ENCODE measurements at regions not wholly inside any gene's neighbourhood (a gene's known extent, or its start where the extent isn't known, plus 50 kb on each side); places are given as distances from the start of the nearest gene placed in this dataset.

DNA sequence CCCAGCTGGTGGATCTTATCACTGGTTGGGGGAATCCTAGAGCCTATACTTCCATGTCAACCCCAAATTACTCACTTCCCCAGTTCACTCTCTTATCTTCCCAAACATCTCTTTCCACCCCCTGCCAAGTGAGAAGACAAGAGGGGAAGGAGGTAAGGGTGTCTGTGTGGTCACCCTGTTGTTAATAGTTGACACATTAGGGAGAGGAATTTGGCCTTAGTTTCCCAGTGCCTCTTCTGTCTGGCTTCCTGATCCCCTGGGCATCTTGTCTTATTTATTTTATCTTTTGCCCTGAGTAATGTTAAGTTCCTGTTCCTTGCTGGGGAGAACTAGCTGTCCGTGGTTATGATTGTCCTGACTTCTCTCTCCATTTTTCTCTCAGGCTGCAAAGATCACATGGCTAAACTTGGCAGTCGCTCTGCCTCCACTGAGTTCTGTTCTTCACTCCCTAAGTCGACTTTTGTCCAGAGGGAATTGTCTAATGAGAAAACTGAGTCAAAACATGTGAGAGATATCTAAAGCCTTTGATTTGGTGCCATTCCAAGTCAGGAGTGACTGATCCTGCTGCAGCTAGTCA, 157.1 kb upstream of the SYT6 start:
- DNase-seq: no peak

DNA sequence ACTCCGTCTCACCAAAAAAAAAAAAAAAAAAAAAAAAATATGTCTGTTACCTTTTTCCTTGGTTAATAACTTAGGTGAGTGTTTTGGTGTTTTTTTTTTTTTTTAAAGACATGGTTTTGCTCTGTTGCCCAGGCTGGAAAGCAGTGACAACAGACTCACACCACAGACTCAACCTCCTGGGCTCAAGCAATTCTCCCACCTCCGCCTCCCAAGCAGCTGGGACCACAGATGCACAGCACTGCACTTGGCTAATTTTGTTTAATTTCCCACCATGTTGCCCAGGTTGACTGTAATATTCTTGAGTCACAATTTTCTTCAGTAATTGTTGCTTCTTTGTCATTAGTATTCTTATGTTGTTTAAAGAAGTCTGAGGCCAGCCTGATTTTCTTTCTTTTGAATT, 149.2 kb upstream of the SYT6 start:
- DNase-seq: no peak

DNA sequence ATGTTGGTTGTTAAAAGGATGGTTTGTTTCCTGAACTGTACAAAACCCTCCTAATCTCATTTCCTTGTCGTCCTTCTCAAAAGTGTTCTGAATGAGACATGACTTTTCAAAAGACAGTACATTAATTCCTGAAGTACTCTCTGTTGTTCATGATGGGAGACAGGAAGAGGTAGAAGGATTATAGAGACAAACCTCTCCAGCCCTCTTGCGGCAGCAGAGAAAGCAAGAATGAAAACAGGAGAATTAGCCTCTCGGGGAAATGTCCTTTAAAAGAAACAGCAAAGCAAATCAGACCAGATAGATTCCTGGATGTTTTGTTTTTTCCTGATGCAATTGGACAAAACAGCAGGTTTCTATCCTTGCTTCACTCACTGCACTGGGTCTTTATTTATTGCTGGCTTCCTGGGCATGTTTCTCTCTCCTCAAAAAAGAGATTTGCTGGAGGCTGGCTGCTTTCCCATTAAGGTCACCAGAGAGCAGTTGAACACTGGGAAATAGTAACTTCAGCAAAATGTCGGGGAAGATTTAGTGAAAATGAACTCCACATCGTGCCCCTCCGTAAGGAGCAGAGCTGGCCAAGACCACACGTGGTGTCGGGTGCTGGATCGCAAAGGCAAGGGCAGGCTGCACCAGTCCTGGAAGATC, 145.8 kb upstream of the SYT6 start:
- no peak for DNase-seq

DNA sequence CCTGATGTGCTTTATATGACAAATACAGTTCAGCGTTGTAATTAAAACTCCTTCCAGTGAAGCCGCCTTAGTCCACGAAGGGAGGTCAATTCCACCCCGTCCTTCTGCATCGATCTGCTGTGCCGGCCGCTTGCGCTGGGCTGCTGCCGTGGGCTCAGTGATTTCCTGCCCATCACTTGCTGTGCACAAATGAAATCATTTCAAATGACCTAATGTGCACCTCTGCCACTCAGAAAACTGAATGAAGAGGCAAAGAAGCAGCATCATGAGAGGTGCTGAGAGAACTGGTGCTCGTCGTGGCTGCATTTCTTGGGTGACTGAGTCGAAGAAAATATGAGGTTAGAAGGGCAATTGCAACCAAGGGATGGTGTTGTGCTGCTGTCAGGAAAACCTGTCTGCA, 144.3 kb upstream of the SYT6 start:
- DNase-seq: no peak

DNA sequence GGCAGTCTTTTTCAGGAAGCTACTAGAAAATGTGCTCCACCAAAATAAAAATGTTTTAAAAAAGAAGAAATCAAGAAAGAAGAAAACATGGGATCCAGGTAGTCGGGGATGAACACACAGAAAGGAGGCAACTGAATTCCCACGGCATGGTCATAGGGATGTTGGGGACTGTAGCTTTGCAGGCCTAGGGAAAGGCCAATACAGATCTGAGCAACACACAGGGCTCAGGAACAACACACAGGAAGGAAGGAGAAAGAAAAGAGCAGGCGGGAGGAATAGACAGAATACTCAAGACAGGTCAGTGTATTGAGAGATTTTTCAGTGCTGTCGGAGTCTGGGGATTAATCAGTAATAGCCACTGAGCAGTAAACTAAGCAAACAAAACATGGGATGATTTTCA, 142.7 kb upstream of the SYT6 start:
- DNase-seq: no peak

DNA sequence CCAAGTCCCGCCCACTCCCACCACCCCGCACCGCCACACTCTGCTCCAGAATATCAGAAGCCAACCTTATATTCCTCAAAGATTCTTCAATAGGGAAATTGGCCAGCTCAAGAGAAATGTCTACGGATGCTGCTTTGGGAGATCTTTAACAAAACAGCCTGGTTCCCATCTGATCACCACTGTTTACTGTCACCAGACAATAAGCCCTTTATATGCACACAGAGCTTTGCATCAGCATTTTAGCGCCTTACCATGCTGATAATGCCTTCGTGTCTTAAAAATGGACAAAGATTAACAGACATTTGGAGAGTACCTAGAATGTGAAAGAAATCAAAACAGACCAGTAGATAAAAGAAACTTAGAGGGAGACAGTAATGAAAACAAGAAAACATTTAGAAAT, 141.7 kb upstream of the SYT6 start:
- no peak for DNase-seq

DNA sequence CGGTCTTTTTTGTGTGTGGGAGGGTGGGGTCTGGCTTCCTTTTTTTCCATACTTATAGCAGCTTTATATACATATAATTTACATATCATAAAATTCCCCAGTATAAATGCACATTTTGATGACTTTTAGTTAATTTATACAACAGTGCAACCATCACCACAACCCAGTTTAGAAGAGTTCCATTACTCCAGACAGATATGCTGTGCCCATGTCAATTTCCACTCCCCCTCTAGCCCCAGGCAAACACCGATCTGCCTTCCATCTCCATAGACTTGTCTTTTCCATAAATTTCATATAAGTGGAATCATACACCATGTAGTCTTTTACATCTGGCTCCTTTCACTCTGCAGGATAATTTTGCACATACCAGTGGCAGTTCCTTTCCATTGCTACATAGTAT, 139.2 kb upstream of the SYT6 start:
- no peak for DNase-seq

DNA sequence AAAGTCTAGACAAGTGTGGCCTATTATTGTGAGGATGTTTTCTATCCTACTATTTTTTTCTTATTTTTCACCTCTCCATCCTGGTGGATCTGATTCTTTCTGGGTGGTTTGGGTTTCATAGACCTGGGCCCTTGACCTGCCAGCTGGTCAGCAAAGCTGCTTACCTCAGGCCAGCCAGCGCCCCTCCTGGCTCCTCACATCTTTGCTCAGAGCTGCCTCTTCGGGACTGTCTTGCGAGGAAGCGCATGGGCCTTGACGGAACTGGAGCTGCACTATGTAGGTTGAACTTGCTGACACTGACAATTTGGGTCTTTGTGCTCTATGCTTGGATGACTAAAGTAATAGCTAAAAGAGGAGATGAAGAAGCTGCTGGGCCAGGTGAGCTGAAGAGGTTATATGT, 138.5 kb upstream of the SYT6 start:
- DNase-seq: no peak

DNA sequence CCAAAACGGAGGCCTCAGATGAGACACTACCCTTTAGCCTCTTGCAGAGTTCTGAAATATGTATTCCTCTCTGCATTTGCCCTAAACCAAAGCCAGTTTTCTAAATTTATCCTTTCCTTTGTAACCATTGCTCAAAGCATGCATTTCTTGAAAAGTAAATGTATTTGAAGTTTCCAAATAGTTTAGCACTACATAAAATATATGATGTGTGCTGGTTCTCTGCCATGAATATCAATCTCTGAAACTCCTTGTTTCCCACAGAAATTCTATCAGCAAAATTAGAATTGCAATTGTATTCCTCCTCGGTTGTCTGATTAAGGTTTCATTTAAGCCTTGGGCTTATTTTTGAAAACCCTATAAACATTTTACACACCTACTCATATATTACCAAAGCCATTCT, 137.1 kb upstream of the SYT6 start:
- no peak for DNase-seq

DNA sequence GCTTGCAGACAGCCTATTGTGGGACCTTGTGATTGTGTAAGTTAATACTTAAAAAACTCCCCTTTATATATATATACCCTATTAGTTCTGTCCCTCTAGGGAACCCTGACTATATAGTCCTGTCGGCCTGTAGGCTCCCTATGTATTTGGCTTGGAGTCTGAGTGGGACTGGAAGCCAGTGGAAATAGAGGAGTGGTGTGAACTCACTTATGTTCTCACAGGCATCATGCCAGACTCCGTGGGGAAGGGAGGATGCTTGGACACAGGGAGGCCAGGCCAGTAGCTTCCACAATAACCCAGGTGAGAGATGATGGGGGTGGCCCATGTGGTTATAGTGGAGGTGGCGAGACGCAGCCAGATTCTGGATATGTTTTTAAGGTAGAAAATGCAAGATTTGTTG, 136.7 kb upstream of the SYT6 start:
- no peak for DNase-seq

DNA sequence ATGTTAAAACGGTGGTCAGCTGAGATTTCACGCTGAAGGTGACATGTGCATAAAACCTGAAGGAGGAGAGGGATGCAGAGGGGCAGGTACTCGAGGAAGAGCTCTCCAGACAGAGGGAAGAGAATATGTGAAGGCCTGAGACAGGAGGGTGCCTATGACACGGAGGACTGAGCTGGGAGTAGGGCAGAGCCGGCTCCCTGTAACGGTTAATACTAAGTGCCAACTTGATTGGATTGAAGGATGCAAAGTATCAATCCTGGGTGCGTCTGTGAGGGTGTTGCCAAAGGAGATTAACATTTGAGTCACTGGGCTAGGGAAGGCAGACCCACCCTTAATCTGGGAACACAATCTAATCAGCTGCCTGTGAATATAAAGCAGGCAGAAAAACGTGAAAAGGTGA, 136.2 kb upstream of the SYT6 start:
- no peak for DNase-seq

DNA sequence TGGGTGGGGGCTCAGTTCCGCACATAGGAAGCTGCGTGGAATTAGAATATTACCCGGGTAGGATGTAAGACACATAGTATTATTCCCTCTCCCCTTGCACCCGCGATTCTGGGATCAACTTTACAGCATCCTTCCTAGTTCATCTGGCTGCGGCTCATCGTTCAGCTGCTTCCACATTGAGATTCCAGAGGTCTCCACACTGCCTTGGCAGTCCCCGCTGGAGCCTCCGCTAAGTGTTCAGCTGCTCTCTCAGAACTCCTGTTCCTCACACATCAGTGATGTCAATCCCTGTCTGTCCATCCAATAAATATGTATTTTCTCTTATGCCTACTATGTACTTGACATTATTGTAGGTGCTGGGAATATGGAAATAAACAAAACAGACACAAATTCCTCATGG, 135.6 kb upstream of the SYT6 start:
- DNase-seq: no peak

DNA sequence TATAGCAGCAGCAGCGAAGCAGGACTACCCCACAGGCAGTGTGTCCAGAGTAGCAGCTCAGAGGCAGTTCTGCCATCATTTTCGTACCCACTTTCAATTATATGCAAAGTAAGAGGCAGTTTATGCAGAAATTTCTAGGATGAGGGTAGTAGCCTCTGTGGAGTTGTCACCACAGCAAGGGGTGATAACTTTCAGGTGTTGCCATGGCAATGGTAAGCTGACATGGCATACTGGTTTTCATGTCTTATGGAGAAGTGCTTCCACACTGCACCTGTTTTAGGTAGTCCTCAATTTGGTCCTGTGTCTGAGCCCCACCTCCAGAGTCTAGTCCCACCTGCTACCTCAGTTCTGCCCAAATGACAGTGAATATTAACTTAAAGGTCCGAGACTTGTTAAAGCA, 133.3 kb upstream of the SYT6 start:
- DNase-seq: no peak

DNA sequence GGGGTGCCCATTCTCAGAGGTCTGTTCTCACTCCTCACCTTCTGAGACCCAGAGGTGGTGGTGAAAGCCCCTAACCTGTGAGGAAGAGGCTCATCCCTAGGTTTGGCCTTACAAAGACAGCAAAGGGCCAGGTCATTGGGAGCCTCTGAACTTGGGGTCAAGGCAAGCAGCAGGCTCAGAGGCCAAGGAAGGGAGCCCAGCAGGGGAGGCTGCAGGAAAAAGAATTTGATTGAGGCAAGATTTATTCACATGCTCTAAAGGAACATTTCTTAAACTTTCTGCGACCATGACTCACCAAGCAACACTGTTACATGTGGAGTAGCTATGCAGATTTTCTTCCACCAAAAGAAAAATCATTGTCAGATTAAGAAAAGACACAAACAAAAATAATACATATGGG, 132.5 kb upstream of the SYT6 start:
- no peak for DNase-seq

DNA sequence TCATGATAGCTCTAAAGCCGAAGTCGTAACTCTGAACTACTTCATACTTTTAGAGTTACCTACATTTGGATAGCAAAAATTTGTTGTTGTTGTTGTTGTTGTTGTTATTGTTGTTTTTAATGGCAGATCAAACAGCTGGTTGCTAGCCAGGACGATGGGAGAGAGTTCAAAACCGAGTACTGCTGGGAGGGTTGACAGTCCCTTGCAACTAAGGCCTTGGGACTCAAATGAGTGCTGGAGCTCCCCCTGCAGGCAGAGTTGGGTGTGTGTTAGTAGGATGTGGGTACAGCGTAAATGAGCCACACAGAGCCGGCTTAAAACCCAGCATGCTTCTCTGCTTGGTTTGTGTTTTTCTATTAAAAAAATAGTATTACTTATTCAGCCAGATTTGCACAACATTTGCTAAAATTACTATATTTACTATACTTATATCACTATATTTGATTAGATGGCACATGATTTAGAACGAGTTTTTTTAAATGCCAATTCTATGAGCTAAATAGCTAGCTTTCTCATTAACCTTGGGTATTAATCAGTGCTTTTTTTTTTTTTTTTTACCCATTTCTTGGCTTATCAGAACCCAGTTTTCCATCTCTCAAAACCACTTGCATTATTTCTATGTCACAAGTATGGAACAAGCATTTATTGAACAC, 129.2 kb upstream of the SYT6 start:
- DNase-seq: peak; percentile 76 to 80

DNA sequence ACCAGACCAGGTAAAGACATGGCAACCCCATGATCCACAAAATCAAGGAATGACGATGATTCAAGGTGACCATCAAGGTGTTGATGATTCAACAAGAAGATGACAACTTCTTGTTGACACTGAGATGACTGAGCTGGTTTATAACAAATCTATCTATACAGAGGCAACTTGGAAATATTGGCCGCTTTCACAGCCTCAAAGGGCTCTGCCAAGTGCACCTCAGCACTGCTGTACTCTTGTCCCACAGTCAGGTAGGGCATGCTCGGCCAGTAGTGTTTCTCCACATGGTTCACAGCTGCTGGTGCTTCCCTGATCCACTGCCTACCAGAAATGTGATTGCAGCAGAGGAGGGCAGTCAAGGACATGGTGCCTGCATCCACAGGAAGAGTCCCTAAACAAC, 125.2 kb upstream of the SYT6 start:
- DNase-seq: no peak

DNA sequence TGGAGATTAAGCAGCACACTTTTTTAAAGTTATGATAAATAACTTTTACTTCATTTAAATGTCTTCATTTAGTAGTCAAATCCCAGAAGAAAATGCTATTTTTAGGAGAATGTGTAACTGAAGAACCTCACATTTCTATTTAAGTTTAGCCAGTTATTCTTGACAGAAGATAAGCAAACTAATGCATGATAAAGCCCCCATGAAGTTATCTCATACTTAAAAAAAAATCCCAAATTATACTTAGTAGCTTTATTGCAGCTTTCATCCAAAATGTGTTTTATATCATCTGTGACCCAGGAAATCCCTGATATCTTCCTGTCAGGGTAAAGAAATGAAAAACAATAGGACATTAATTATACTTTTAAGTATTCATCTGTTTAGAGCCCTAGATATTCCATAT, 124.8 kb upstream of the SYT6 start:
- no peak for DNase-seq

DNA sequence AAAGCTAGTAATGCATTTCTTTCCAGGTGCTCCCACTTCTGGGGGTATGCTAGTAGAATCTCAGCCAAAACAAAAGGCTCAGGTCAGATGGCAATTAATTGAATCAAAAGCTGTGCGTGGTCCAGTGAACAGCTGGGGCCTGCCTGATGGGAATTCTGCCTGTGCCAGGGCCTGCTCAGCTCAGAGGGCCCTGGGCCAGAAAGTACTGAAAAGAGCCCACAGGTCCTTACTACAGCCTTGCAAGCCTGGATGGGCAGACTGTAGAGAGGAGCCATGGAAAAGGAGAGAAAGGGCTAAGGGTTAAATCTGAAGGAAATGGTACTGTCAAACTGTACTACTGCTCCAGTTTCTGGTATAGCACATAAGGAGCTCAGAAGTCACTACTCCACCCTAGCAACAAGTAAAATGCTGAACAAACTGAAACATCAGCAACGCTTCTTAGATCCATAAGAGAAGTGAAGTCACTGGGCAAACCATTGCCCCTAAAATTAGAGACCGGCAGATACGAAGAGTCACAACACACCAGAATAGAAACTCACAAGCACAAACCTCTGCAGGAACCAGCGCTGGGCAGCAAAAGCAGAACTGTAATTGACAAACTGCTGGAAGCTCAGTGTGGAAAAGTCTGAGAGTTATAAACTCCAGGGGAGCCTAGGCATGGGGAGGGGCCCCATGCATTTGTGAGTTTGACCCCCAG, 121.1 kb upstream of the SYT6 start:
- DNase-seq: no peak

DNA sequence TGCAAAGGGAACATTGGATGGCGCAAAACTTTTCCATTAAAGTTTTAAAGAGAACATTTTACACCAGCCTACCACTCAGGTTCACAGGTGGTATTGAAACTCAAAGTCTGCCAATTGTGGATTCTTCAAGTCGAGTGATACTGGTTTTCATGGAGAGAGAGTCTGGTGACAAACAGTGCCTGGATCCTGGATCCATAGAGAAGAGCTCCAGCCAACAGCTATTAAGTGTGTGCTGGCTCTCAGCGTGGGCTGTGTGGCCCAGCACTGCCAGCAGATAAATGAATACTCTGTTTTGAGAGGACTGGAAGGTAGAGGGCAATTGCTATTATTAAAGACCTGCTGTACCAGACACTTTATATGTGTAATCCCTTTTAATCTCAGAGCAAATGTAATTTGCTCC, 118.9 kb upstream of the SYT6 start:
- DNase-seq: no peak

DNA sequence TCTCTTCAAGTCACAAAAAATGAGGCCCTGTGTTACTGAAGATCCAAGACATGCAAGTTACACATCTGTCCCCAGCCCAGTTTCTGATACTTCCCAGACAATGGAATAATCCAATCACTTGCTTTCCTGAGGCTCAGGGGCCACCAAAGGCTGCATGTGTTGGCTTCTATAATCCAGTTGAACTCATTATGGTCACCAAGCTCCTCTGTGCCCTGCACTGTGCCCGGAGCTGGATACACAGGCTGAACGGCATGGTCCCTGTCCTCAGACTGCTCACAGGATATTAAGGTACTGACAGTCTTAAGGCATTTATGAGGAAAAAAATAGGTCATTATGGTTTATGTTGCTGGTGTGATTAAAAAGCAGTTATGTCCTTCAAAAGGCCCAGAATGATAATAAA, 117.0 kb upstream of the SYT6 start:
- no peak for DNase-seq

DNA sequence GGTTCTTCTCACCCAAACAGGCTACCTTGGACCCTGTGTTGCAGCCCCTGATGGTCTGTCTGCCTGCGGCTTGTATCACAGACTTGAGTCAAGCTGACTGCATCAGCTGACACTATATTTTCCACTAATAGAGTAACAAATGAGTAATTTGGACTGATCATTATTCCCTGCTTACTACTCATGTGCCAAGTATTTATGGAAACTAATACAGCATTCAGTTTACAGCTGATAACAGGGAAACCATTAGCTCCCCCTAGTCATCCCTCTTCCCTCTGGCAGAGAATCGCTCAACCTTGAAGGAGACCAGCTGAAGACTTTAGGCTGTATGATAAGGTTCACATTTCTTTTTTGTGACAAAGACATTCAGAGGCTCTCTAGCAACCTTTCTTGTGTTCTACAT, 116.6 kb upstream of the SYT6 start:
- no peak for DNase-seq

DNA sequence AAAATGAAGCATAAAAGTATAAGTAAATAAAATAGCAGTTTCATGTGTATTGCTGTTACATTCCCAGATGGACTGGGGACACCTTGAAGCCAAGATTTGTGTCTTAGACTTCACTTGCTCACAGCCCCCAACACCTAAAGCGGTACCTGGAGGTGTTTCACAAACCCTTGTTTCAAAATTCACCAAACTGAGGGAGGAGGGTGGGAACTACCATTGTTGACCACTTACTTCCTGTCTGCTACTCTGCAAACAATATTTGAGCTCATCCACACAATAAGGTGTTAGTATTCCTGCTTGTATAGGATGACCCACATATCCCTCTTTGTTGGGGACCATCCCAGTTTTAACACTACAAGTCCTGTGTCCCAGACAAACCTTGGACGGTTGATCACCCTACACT, 115.9 kb upstream of the SYT6 start:
- DNase-seq: no peak

DNA sequence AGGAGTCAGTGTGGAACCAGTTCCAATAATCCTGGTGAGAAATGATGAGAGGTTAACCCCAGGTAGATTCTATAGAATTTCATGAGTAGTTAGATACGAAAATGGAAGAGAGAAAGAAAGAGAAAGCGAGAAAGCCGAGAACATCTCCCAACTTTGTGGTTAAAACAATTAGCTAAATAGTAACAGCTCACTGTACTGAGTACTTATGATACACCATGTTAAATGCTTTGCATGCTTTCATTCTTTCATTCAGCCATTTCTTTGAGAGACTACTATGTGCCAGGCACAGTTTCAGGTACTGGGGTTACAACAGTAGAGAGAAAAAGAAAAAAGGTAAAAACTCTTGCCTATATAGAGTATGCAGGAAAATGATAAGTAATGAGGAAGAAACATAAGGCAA, 109.7 kb upstream of the SYT6 start:
- DNase-seq: no peak

DNA sequence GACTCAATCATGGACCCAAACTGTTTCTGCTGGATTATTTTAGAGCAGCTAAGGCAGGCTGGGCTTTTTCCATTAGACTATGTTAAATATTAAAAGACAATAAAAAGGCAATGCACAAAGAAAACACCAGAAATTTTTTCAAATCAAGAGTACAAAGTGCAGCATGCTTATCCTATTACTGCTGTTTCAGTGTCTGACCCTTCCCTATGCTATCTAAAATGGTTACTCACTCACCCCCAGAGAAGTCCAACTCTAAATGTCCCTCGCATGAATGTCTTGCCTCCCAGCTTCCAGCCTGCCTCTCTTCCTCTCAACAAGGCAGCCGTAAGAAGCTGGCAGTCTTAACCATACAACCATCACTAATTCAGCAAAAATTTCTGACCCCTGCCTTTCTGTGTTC, 108.7 kb upstream of the SYT6 start:
- no peak for DNase-seq

All from NCI-H2081 (cell line).